ENCODE measurements at regions not wholly inside any gene's neighbourhood (a gene's known extent, or its start where the extent isn't known, plus 50 kb on each side); places are given as distances from the start of the nearest gene placed in this dataset.

GRCh38 chr22:48327721-48328120 lies 1500.0 kb downstream of the BRD1 start:
- H3K4me3 Mint-ChIP-seq: no peak overlapping the region
- peaks cover 1 to 30% (median 13%) of the 10 kb centered on the region in 9 donors for H3K9me3 Mint-ChIP-seq
- H3K27me3 Mint-ChIP-seq: peaks cover 0 to 10% (median 0%) of the 10 kb centered on the region in 5 donors
- ATAC-seq (no peak), DNase-seq (peak in 1 of 10 donors; percentile 24)
- H3K36me3 Mint-ChIP-seq: peaks cover 0 to 5% (median 0%) of the 10 kb centered on the region in 3 donors
- H3K4me1 Mint-ChIP-seq: peaks cover 0 to 3% (median 0%) of the 10 kb centered on the region in 4 donors
- POLR2A ChIA-PET: no interaction called here
- H3K27ac Mint-ChIP-seq: no peak overlapping the region

GRCh38 chr22:48323746-48324145 lies 1503.9 kb downstream of the BRD1 start:
- POLR2A ChIA-PET: no interaction called here

GRCh38 chr22:48322907-48323306 lies 1504.8 kb downstream of the BRD1 start:
- ATAC-seq (no peak), DNase-seq (no peak)
- POLR2A ChIA-PET: no interaction called here
- no peaks in the 10 kb centered on the region for H3K4me1 Mint-ChIP-seq
- H3K27me3 Mint-ChIP-seq: peaks cover 1 to 24% (median 7%) of the 10 kb centered on the region in 5 donors
- no peak overlapping the region for H3K4me3 Mint-ChIP-seq
- H3K36me3 Mint-ChIP-seq: no peaks in the 10 kb centered on the region
- peaks cover 0 to 16% (median 4%) of the 10 kb centered on the region in 9 donors for H3K9me3 Mint-ChIP-seq
- no peak overlapping the region for H3K27ac Mint-ChIP-seq

More at GRCh38 chr22:48323746-48324145, 1503.9 kb downstream of the BRD1 start:
- peaks cover 1 to 19% (median 7%) of the 10 kb centered on the region in 5 donors for H3K27me3 Mint-ChIP-seq
- peaks cover 0 to 21% (median 4%) of the 10 kb centered on the region in 9 donors for H3K9me3 Mint-ChIP-seq
- H3K36me3 Mint-ChIP-seq: no peaks in the 10 kb centered on the region
- H3K4me1 Mint-ChIP-seq: peaks cover 0 to 1% (median 0%) of the 10 kb centered on the region in 4 donors
- ATAC-seq (no peak), DNase-seq (peak in 1 of 10 donors; percentile 2)
- H3K27ac Mint-ChIP-seq: no peak overlapping the region
- no peak overlapping the region for H3K4me3 Mint-ChIP-seq

GRCh38 chr22:48321986-48322545 lies 1505.6 kb downstream of the BRD1 start:
- POLR2A ChIA-PET: no interaction called here
- Mint-ChIP-seq H3K27me3 (peaks cover 1 to 24% (median 7%) of the 10 kb centered on the region in 5 donors), H3K4me1 (no peaks in the 10 kb centered on the region), H3K27ac (no peak overlapping the region), H3K9me3 (peaks cover 0 to 16% (median 4%) of the 10 kb centered on the region in 9 donors), H3K4me3 (no peak overlapping the region), H3K36me3 (no peaks in the 10 kb centered on the region)
- ATAC-seq (no peak), DNase-seq (peak in 1 of 10 donors; percentile 47)

- no peaks in the 10 kb centered on the region for H3K36me3 Mint-ChIP-seq
- DNase-seq (peak in 1 of 10 donors; percentile 63), ATAC-seq (no peak)
- no peak overlapping the region for H3K27ac Mint-ChIP-seq
- no peak overlapping the region for H3K4me3 Mint-ChIP-seq
- POLR2A ChIA-PET: no interaction called here
- H3K27me3 Mint-ChIP-seq: peaks cover 1 to 24% (median 11%) of the 10 kb centered on the region in 5 donors
- H3K4me1 Mint-ChIP-seq: no peaks in the 10 kb centered on the region
- H3K9me3 Mint-ChIP-seq: peaks cover 0 to 16% (median 4%) of the 10 kb centered on the region in 9 donors
Measured at GRCh38 chr22:48320683-48321451, 1506.8 kb downstream of the BRD1 start.

- Mint-ChIP-seq H3K4me1 (no peaks in the 10 kb centered on the region), H3K36me3 (no peaks in the 10 kb centered on the region)
Measured at GRCh38 chr22:48320048-48320682, 1507.5 kb downstream of the BRD1 start.

GRCh38 chr22:48319321-48320047 lies 1508.2 kb downstream of the BRD1 start:
- POLR2A ChIA-PET: no interaction called here
- Mint-ChIP-seq H3K9me3 (peaks cover 0 to 7% (median 2%) of the 10 kb centered on the region in 9 donors), H3K4me1 (no peaks in the 10 kb centered on the region), H3K4me3 (no peak overlapping the region), H3K27me3 (peaks cover 1 to 24% (median 11%) of the 10 kb centered on the region in 5 donors), H3K27ac (no peak overlapping the region), H3K36me3 (no peaks in the 10 kb centered on the region)
- no peak for ATAC-seq
- peak in 1 of 10 donors; percentile 52 for DNase-seq

More at GRCh38 chr22:48320048-48320682, 1507.5 kb downstream of the BRD1 start:
- no peak overlapping the region for H3K4me3 Mint-ChIP-seq
- peak overlapping the region in 1 of 10 donors; percentile 75 for H3K27ac Mint-ChIP-seq
- peaks cover 1 to 24% (median 11%) of the 10 kb centered on the region in 5 donors for H3K27me3 Mint-ChIP-seq
- H3K9me3 Mint-ChIP-seq: peaks cover 0 to 12% (median 4%) of the 10 kb centered on the region in 9 donors
- ATAC-seq (no peak), DNase-seq (peak in 1 of 10 donors; percentile 31)
- POLR2A ChIA-PET: no interaction called here

GRCh38 chr22:48318575-48319320 lies 1508.9 kb downstream of the BRD1 start:
- Mint-ChIP-seq H3K4me1 (no peaks in the 10 kb centered on the region), H3K27ac (no peak overlapping the region), H3K4me3 (no peak overlapping the region), H3K9me3 (peaks cover 0 to 4% (median 0%) of the 10 kb centered on the region in 9 donors), H3K36me3 (no peaks in the 10 kb centered on the region), H3K27me3 (peaks cover 1 to 24% (median 7%) of the 10 kb centered on the region in 5 donors)
- DNase-seq (peak in 1 of 10 donors; percentile 50), ATAC-seq (no peak)
- POLR2A ChIA-PET: no interaction called here

GRCh38 chr22:48318173-48318572 lies 1509.5 kb downstream of the BRD1 start:
- Mint-ChIP-seq H3K36me3 (peaks cover 0 to 3% (median 0%) of the 10 kb centered on the region in 3 donors), H3K9me3 (peaks cover 0 to 9% (median 0%) of the 10 kb centered on the region in 9 donors), H3K4me1 (no peaks in the 10 kb centered on the region), H3K27me3 (peaks cover 1 to 24% (median 6%) of the 10 kb centered on the region in 5 donors), H3K4me3 (no peak overlapping the region), H3K27ac (no peak overlapping the region)
- DNase-seq (no peak), ATAC-seq (no peak)
- POLR2A ChIA-PET: no interaction called here

- H3K27me3 Mint-ChIP-seq: peaks cover 0 to 22% (median 6%) of the 10 kb centered on the region in 5 donors
- H3K9me3 Mint-ChIP-seq: peaks cover 0 to 18% (median 11%) of the 10 kb centered on the region in 9 donors
- H3K4me1 Mint-ChIP-seq: no peaks in the 10 kb centered on the region
- POLR2A ChIA-PET: no interaction called here
- ATAC-seq: no peak
- peaks cover 0 to 15% (median 3%) of the 10 kb centered on the region in 3 donors for H3K36me3 Mint-ChIP-seq
- no peak overlapping the region for H3K27ac Mint-ChIP-seq
- DNase-seq: peak in 2 of 10 donors; percentile 14 to 56
- no peak overlapping the region for H3K4me3 Mint-ChIP-seq
Measured at GRCh38 chr22:48316257-48317250, 1511.1 kb downstream of the BRD1 start.

Data from naive thymus-derived CD8-positive, alpha-beta T cell (primary cell).